Kidney (tissue), 13 donors: ENCODE measurements at regions not wholly inside any gene's neighbourhood (a gene's known extent, or its start where the extent isn't known, plus 50 kb on each side); places are given as distances from the start of the nearest gene placed in this dataset.

ENCODE experiments used
- DNase-seq, 5 donors: peaks; one replicate each; pipeline ENCODE4 v3.0.0-alpha.2; 2013 to 2020
- FAIRE-seq: peaks from 2 replicates; lab custom pipeline; 2012; peaks lifted over from hg19 to GRCh38; lab: Jason Lieb, UNC
- H3K27ac ChIP-seq, 2 donors: one replicate each; pipeline ENCODE4 v1.7.0; 2013; ENCODE audit warnings: low read depth in 2 of 2, low read length in 2 of 2, inconsistent platforms in 1 of 2
- H3K27me3 ChIP-seq: one replicate; pipeline ENCODE4 v1.7.1; 2013; ENCODE audit warnings: low read length, inconsistent platforms; ENCODE audit not compliant: control insufficient read depth, insufficient read depth
- H3K36me3 ChIP-seq, 3 donors: one replicate each; pipeline versions ENCODE4 v1.7.0 to v1.7.1; 2013; ENCODE audit warnings: low read length in 3 of 3, control low read depth in 1 of 3, inconsistent platforms in 1 of 3; ENCODE audit not compliant: insufficient read depth in 3 of 3, control insufficient read depth in 2 of 3
- H3K4me1 ChIP-seq, 3 donors: one replicate each; pipeline versions ENCODE4 v1.7.0 to v1.7.1; 2013; ENCODE audit warnings: low read length in 3 of 3, inconsistent platforms in 1 of 3, low read depth in 1 of 3; ENCODE audit not compliant: control insufficient read depth in 2 of 3, insufficient read depth in 2 of 3
- H3K4me3 ChIP-seq, 3 donors: one replicate each; pipeline versions ENCODE4 v1.7.0 to v1.8.1; 2013; ENCODE audit warnings: low read length in 3 of 3, control low read depth in 1 of 3, inconsistent platforms in 1 of 3
- H3K9ac ChIP-seq, 3 donors: one replicate each; pipeline versions ENCODE4 v1.7.0 to v1.7.1; 2013; ENCODE audit warnings: low read length in 3 of 3, control low read depth in 1 of 3, inconsistent platforms in 1 of 3
- H3K9me3 ChIP-seq, 3 donors: one replicate each; pipeline versions ENCODE4 v1.7.0 to v1.7.1; 2013; ENCODE audit warnings: low read length in 3 of 3, control low read depth in 1 of 3, inconsistent platforms in 1 of 3; ENCODE audit not compliant: control insufficient read depth in 2 of 3, insufficient read depth in 1 of 3
- intact Hi-C: fragments of 100-400 bp; cut with DNase I; formaldehyde crosslinking; loops from one replicate; pipeline ENCODE4 v1.11.1; 2022
- TF ChIP-seq, protein P1 (sequence below): IDR thresholded peaks from 3 replicates; pipeline ENCODE4 v1.5.1; 2012; ENCODE audit warnings: mild to moderate bottlenecking, moderate library complexity, borderline replicate concordance; ENCODE audit not compliant: insufficient read depth; ENCODE audit errors: extremely low read depth
- donor health status: control.
- donor health status: control.
- donor health status: control.
- donor health status: control.
- donor health status: control.
- donor health status: DM: yes; HTN: yes; CAD: no.
- donor health status: Normal renal cell carcinoma (clear cell type).

DNA sequence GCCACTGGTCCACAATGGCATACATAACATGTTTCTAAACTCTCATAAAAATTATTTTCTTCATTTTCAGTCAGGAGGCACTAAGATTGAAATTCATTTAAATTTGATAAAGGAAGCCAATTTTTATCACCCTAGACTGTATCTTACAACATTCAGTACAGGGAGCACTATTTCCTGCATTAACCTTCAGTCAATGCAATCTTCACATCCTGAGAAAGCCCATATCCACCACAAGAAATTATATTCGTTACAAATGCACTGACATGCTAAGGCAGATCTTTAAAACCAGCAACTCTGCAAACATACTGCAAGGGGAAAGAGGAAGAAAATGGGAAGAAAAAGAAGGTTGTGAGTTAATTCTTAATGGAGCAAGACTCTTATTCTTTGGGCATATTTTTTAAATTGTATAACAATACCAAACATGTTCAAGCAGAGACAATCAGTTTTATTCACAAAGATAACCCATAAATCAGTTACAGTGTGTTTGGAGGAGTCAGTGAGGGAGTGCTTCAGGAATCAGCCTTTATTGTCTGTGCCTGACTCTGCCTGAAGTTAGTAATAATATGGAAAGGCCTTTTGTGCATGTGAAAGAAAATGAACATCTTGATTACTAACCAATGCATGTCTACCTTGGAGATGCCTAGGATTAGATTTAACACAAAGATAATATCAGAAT lies 370.1 kb downstream of the FBXO15 start:
- TF ChIP-seq, protein P1, sequence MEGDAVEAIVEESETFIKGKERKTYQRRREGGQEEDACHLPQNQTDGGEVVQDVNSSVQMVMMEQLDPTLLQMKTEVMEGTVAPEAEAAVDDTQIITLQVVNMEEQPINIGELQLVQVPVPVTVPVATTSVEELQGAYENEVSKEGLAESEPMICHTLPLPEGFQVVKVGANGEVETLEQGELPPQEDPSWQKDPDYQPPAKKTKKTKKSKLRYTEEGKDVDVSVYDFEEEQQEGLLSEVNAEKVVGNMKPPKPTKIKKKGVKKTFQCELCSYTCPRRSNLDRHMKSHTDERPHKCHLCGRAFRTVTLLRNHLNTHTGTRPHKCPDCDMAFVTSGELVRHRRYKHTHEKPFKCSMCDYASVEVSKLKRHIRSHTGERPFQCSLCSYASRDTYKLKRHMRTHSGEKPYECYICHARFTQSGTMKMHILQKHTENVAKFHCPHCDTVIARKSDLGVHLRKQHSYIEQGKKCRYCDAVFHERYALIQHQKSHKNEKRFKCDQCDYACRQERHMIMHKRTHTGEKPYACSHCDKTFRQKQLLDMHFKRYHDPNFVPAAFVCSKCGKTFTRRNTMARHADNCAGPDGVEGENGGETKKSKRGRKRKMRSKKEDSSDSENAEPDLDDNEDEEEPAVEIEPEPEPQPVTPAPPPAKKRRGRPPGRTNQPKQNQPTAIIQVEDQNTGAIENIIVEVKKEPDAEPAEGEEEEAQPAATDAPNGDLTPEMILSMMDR: no peak
- H3K4me1 ChIP-seq: no peaks in the 10 kb centered on the region
- FAIRE-seq: no peak
- no peak overlapping the region for H3K9ac ChIP-seq
- H3K4me3 ChIP-seq: no peak overlapping the region
- intact Hi-C loops: no loop called here
- no peak overlapping the region for H3K27ac ChIP-seq
- DNase-seq: no peak
- H3K9me3 ChIP-seq: no peaks in the 10 kb centered on the region
- no peaks in the 10 kb centered on the region for H3K36me3 ChIP-seq
- no peaks in the 10 kb centered on the region for H3K27me3 ChIP-seq

DNA sequence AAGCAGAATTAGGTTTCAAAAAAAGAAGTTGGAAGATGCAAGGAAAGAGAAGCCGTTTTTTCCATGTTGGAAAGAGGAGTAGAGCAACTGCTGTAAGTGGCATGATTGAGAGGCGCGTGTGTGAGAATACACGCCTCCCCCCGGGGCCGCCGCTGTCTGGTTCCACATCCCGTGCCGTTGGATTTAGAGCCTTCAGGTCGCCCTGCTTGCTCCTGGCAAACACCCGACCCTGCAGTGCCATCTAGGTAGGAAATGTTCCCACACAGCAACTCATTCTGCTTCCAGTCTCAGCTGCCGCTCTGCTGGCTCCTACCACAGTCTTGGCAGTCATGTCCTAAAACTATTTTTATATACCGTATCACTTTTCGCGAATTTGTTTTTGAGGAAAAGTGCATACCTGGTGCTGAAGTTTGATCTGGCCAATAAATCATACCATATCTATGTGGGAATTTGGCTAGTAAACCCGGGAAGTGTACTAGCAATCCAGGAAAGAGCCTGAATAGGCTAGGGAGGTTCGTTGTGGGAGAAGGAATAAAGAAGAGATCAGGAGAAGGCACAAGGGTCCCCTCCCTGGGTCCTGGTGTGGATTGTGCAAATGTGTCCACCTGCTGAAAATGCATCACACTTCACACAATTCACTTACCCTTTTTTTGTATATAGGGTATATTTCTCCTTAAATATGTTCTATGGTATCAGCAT lies 372.7 kb downstream of the FBXO15 start:
- H3K4me1 ChIP-seq: no peaks in the 10 kb centered on the region
- H3K9me3 ChIP-seq: no peaks in the 10 kb centered on the region
- H3K27ac ChIP-seq: no peak overlapping the region
- TF ChIP-seq, protein P1: no peak
- no peaks in the 10 kb centered on the region for H3K27me3 ChIP-seq
- no peak overlapping the region for H3K9ac ChIP-seq
- DNase-seq: peak in 4 of 5 donors; percentile 87 to 93 (median 92)
- intact Hi-C loops: no loop called here
- no peaks in the 10 kb centered on the region for H3K36me3 ChIP-seq
- FAIRE-seq: no peak
- no peak overlapping the region for H3K4me3 ChIP-seq

DNA sequence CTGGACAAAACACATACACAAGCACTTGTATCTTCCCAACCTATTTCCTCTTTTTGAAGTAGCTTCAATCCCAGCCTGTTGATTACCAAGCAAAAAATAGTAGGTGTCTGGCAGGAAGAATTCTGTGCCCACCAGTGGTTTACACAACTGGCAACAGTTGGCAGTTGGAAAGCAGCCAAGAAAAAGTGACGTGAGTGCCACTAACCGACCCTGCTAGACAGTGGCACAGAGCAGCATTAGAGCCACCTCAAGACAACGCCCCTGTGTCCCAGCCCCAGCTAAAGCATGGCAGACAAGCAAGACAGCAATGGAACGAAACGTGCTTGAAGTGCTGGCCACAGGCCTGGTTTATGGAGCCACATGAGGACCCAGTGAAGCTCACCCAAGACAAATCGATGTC lies 379.6 kb downstream of the FBXO15 start:
- Histone ChIP-seq H3K27me3 (no peaks in the 10 kb centered on the region), H3K4me1 (no peaks in the 10 kb centered on the region), H3K36me3 (no peaks in the 10 kb centered on the region), H3K27ac (no peak overlapping the region), H3K9ac (no peak overlapping the region), H3K9me3 (no peaks in the 10 kb centered on the region), H3K4me3 (no peak overlapping the region)
- TF ChIP-seq, protein P1: no peak
- intact Hi-C loops: no loop called here
- FAIRE-seq: no peak
- no peak for DNase-seq
